GM18861 (cell line): ENCODE measurements at regions not wholly inside any gene's neighbourhood (a gene's known extent, or its start where the extent isn't known, plus 50 kb on each side); places are given as distances from the start of the nearest gene placed in this dataset.

Source experiments
- ATAC-seq: cut with Tn5 transposase; IDR thresholded peaks from one replicate; pipeline ENCODE4 v1.9.1; 2021; ENCODE audit not compliant: unreplicated experiment

DNA sequence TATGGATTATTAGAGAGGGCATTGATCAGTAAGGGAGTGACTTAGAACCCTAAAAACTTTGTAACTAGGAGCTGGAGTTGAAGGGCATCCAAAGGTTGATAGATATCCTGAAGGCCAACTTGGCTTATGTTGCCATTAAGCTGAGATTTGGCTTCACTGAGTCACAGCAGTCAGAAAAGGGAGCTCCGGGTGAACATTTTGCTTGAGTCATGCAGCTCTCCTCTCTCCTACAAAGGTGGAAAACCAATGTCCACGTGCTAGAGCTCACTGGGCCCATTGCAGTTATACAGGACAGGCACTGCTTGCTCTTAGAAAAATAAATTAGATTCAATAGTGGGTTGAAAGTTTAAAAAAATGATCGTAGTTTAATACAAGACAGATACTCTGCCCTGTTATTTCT lies 87.3 kb upstream of the LRIG3 start:
- no peak for ATAC-seq

DNA sequence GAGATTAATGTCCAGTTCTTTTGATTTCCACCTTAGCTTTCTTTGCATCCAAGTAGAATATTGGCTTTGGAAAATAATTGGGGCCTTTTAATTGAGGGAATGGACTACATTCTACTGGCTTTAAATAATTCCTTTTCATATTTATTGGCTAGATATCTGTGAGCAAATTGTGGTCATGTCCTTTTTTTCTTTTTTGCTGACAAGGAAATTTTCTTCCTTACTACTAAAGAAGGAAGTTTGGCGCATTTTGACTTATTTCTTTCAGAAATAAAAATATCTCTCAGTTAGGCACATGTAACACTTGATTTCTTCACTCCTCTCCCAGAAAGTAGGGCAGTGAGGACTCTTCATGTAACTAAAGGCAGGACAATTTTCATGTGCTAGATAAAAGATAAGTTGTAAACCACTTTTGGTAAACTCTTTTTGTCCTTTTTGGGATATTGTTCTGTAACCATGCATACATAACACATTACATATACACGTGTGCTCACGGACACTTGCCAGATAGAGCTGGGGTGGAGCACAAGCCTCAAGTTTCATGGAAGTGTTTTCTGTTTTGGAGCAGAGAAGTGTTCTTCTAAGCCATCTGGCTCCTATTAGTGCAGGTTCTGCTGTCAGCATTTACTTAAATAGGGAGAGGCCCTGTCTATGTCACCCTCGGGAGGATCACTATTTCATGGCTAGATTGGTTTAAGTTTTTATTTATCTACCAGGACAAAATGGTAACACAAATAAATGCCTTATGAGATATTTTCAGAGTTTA lies 85.1 kb upstream of the LRIG3 start:
- ATAC-seq = no peak

DNA sequence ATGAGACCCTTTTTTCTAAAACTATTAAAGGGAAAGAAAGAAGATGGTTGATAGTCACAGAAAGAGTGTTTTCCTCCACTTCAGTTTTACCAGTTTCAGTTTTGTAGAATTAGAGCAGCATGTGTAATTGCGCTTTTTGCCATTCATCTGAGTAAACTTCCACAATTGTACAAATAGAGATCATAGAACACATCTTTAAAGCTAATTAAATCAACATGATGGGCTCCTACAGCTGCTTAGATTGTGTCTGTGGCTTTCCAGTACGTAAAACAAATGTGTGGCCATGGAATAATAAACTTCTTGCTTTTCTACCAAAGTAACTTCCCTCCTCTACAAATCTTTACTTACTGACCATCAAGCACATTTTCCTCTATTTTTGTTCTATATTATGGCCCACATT lies 84.2 kb upstream of the LRIG3 start:
- ATAC-seq = no peak

DNA sequence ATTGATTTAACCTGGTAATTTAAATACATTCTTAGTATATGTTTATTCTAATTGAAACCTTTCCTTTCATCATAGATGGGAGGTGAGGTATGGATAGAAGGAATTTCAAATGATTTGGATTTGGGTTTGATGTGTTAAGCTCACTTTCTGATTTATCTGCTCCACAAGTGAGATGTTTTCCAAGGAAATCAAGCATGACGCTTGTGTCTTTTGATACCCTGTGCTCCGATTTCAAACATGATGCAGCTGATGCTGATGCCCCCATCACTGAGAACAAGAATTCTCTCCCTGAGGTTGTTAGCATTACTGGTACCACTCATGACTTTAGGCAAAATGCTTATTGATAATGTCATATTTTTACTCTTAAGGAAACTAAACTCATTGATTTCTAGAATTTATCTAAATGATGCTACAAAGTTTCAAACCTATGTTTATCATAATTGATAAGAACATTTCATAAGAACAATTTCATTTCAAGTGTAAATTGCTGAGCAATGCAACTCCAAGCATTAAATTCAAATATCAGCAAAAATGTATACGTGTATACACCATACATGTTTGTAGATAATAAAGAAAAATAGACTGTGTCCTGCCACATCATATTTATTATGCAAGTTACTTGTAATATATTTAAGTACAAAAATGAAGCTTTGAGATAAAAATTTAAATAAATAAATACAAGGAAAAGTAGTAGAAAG lies 75.5 kb upstream of the LRIG3 start:
- ATAC-seq = no peak

- ATAC-seq = no peak
These were observed 68.5 kb upstream of the LRIG3 start for GRCh38 chr12:58988643-58989344.

DNA sequence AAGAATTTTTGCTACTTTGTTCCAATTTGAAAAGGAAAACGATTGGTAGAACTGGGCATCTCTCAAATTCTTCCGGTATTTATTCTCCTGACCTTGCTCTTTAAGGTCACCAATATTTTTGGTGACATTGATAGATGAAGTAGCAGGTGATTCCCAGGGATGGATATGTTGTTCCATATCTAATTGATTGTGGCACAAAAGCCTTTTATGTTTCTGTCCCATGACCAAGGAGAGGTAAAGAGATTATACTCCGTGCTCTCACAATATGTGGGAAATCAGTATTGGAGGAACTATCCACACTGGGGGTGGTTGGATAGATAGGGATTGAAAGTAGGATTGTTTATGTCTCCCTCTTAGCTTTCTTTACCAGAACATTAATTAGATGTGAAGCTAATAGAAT lies 61.7 kb upstream of the LRIG3 start:
- no peak for ATAC-seq

GRCh38 chr12:58980768-58981167 lies 60.5 kb upstream of the LRIG3 start:
- no peak for ATAC-seq

DNA sequence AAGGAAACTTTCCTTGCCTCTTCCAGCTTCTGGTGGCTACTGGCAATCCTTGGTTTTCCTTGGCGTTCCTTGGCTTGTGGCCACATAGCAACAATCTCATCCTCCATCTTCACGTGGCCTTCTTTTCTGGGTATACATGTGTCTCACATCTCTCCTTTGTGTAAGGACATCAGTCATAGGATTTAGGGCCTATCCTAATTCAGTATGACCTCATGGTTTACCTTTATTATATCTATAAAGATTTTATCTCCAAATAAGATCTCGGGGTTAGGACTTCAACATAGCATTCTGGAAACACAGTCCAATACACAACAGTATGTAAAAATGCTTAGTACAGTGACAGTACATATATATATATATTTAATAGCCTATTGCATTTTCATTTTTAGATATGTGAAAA lies 58.4 kb upstream of the LRIG3 start:
- no peak for ATAC-seq

- no peak for ATAC-seq
These were observed 57.2 kb upstream of the LRIG3 start for GRCh38 chr12:58977476-58977875.

DNA sequence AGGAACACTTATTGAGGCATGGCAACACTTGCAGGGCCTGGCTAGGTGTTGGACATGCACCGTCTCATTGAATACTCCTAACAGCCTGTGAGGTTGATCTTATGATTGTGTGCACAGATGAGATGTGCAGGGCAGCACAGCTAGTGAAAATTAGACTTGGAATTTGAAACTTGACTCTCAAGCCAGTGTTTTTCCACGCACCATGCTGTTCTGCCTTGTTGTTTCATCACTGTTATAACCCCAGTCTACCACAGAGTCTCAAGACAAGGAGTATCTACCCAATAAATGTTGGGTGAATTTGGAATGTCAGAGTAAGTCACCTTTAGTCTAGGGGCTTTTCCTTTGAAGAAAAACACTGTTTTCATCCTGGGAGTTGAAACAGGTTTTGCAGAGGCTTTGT lies 55.8 kb upstream of the LRIG3 start:
- no peak for ATAC-seq
